ENCODE measurements at regions not wholly inside any gene's neighbourhood (a gene's known extent, or its start where the extent isn't known, plus 50 kb on each side); places are given as distances from the start of the nearest gene placed in this dataset.

GRCh38 chr18:51525453-51526225 is 328.2 kb upstream of the MEX3C start:
- no peak for TF ChIP-seq CTCF (IDR thresholded peaks at IDR 0.05; ENCODE audit: low read depth, low read length)
- no peak for TF ChIP-seq EZH2phosphoT487 (IDR thresholded peaks at IDR 0.05; ENCODE audit: low read depth)
